SK-N-SH (cell line): ENCODE measurements at regions not wholly inside any gene's neighbourhood (a gene's known extent, or its start where the extent isn't known, plus 50 kb on each side); places are given as distances from the start of the nearest gene placed in this dataset.

Experiments
- CTCF ChIA-PET: fragments of 300-600, 350-600 bp; formaldehyde crosslinking; extraction: SDS; loops from one replicate; lab custom pipeline; 2021; lab: Yijun Ruan, JAX
- POLR2A ChIA-PET: fragments of 350-600 bp; sonication (Branson Sonifier 250); formaldehyde crosslinking; extraction: SDS; loops from one replicate; lab custom pipeline; 2020; ENCODE audit warnings: antibody characterized with exemption, inconsistent platforms; lab: Yijun Ruan, JAX
- DNase-seq: peaks from one replicate; pipeline ENCODE4 v3.0.0; 2012
- H2AFZ ChIP-seq: fragments of 200-600 bp; sonication (generic); 2 replicates; pipeline ENCODE4 v1.8.1; 2016; ENCODE audit warnings: antibody characterized with exemption, mild to moderate bottlenecking, low read depth
- H3F3A ChIP-seq: fragments of 200-600 bp; sonication (generic); replicated peaks from 2 replicates; pipeline ENCODE3; 2016; ENCODE audit warnings: antibody characterized with exemption, mild to moderate bottlenecking; ENCODE audit not compliant: insufficient read depth
- H3K27ac ChIP-seq, 2 experiments: fragments of 200-500 bp in 1 of 2; fragments of 200-600 bp in 1 of 2; sonication (Bioruptor generic) in 1 of 2; sonication (generic), shearing (Covaris generic) in 1 of 2; 2 replicates each; pipeline versions ENCODE4 v1.5.1 to v1.6.1; 2014 to 2016; ENCODE audit warnings: low read depth in 2 of 2, inconsistent platforms in 1 of 2, low read length in 1 of 2, mild to moderate bottlenecking in 1 of 2, mixed read lengths in 1 of 2
- H3K27me3 ChIP-seq: fragments of 200-600 bp; sonication (generic), shearing (Covaris generic); 2 replicates; pipeline ENCODE4 v1.6.1; 2016; ENCODE audit warnings: mixed run types; ENCODE audit not compliant: insufficient read depth
- H3K36me3 ChIP-seq, 2 experiments: fragments of 200-500 bp in 1 of 2; fragments of 200-600 bp in 1 of 2; sonication (Bioruptor generic) in 1 of 2; sonication (generic) in 1 of 2; replicated peaks in 1 of 2; 2 replicates each; pipeline versions ENCODE3 to v1.5.1; 2014 to 2016; ENCODE audit warnings: low read length in 1 of 2, mild to moderate bottlenecking in 1 of 2; ENCODE audit not compliant: insufficient read depth in 2 of 2, control insufficient read depth in 1 of 2
- H3K4me1 ChIP-seq, 2 experiments: fragments of 200-500 bp in 1 of 2; fragments of 200-600 bp in 1 of 2; sonication (Bioruptor generic) in 1 of 2; sonication (generic), shearing (Covaris generic) in 1 of 2; 2 replicates each; pipeline versions ENCODE4 v1.5.1 to v1.6.1; 2014 to 2016; ENCODE audit warnings: low read depth in 1 of 2, low read length in 1 of 2, mixed run types in 1 of 2; ENCODE audit not compliant: insufficient read depth in 2 of 2, control insufficient read depth in 1 of 2
- H3K4me2 ChIP-seq: fragments of 200-600 bp; sonication (generic), shearing (Covaris generic); 2 replicates; pipeline ENCODE4 v1.6.1; 2017; ENCODE audit warnings: mixed run types
- H3K4me3 ChIP-seq, 2 experiments: fragments of 200-500 bp in 1 of 2; fragments of 200-600 bp in 1 of 2; sonication (Bioruptor generic) in 1 of 2; sonication (generic), shearing (Covaris generic) in 1 of 2; 2 replicates each; pipeline versions ENCODE4 v1.5.1 to v1.8.1; 2014 to 2016; ENCODE audit warnings: low read depth in 2 of 2, inconsistent platforms in 1 of 2, low read length in 1 of 2, mild to moderate bottlenecking in 1 of 2, mixed read lengths in 1 of 2, moderate library complexity in 1 of 2
- H3K79me2 ChIP-seq: fragments of 200-600 bp; sonication (generic); 2 replicates; pipeline ENCODE4 v1.8.1; 2017; ENCODE audit warnings: mild to moderate bottlenecking; ENCODE audit not compliant: insufficient read depth
- H3K9ac ChIP-seq: fragments of 200-600 bp; sonication (generic); 2 replicates; pipeline ENCODE4 v1.6.1; 2017; ENCODE audit warnings: mixed run types
- H3K9me2 ChIP-seq: fragments of 200-600 bp; sonication (generic); 2 replicates; pipeline ENCODE4 v1.6.1; 2017; ENCODE audit warnings: mixed run types
- H3K9me3 ChIP-seq: fragments of 200-600 bp; sonication (generic); 2 replicates; pipeline ENCODE4 v1.6.1; 2017; ENCODE audit warnings: mixed run types, mild to moderate bottlenecking, moderate library complexity
- H4K20me1 ChIP-seq: fragments of 200-600 bp; sonication (generic); 2 replicates; pipeline ENCODE4 v1.6.1; 2017; ENCODE audit warnings: mild to moderate bottlenecking, mixed run types; ENCODE audit not compliant: insufficient read depth
- CHD2 ChIP-seq: fragments of 150-350 bp; IDR thresholded peaks from 2 replicates; pipeline ENCODE4 v1.6.1; 2018; ENCODE audit warnings: low read length; ENCODE audit not compliant: partially characterized antibody
- GABPA ChIP-seq: IDR thresholded peaks from 2 replicates; pipeline ENCODE4 v1.4.0; 2012; ENCODE audit warnings: low read depth, mild to moderate bottlenecking
- MEF2A ChIP-seq: IDR thresholded peaks from 2 replicates; pipeline ENCODE4 v1.4.0; 2012; ENCODE audit warnings: low read depth, borderline replicate concordance
- NFIC ChIP-seq: IDR thresholded peaks from 2 replicates; pipeline ENCODE4 v1.4.0; 2012; ENCODE audit warnings: borderline replicate concordance
- NRF1 ChIP-seq: IDR thresholded peaks from 2 replicates; pipeline ENCODE4 v1.6.1; 2012; ENCODE audit warnings: low read depth, mild to moderate bottlenecking, low read length
- REST ChIP-seq: IDR thresholded peaks from 2 replicates; pipeline ENCODE4 v1.6.1; 2012; ENCODE audit warnings: mild to moderate bottlenecking, low read depth, low read length, moderate library complexity
- SIN3A ChIP-seq: IDR thresholded peaks from 2 replicates; pipeline ENCODE4 v1.6.1; 2012; ENCODE audit warnings: low read depth, mild to moderate bottlenecking, low read length, moderate library complexity, borderline replicate concordance
- TEAD4 ChIP-seq: IDR thresholded peaks from 2 replicates; pipeline ENCODE4 v1.4.0; 2012; ENCODE audit warnings: mild to moderate bottlenecking, borderline replicate concordance; ENCODE audit not compliant: insufficient read depth
- WGBS: methylation state at CpG from one replicate; pipeline ENCODE4 v1.1.6; 2017; ENCODE audit warnings: low lambda C conversion rate; 5-methylcytosine and 5-hydroxymethylcytosine counted together

- TF ChIP-seq REST (no peak), CHD2 (no peak), TEAD4 (no peak)
Observed at GRCh38 chr4:140211161-140211560, 57.2 kb upstream of the MAML3 start (continued).

- WGBS: 52% methylated on average over 1 of the region's 1 CpG
Observed at GRCh38 chr4:140208921-140209320, 54.9 kb upstream of the MAML3 start.

More at GRCh38 chr4:140208921-140209320, 54.9 kb upstream of the MAML3 start:
- H4K20me1 ChIP-seq: no peaks in the 10 kb centered on the region
- H3K36me3 ChIP-seq: no peaks in the 10 kb centered on the region
- no peaks in the 10 kb centered on the region for H3F3A ChIP-seq
- H3K4me2 ChIP-seq: no peak overlapping the region
- no peak overlapping the region for H3K27ac ChIP-seq
- ChIA-PET POLR2A (no interaction called here), CTCF (no interaction called here)
- TF ChIP-seq NFIC (no peak), GABPA (no peak), MEF2A (no peak), NRF1 (no peak), SIN3A (no peak), REST (no peak)
- H3K79me2 ChIP-seq: no peaks in the 10 kb centered on the region
- DNase-seq: no peak
- no peak overlapping the region for H3K4me3 ChIP-seq
- H3K4me1 ChIP-seq: 0 out of 4 replicates have a peak, but pooled peaks cover 0 to 6% of the 10 kb centered on the region in 2 experiments
- H3K9me2 ChIP-seq: no peaks in the 10 kb centered on the region
- no peaks in the 10 kb centered on the region for H3K27me3 ChIP-seq
- H3K9me3 ChIP-seq: no peaks in the 10 kb centered on the region
- no peak overlapping the region for H2AFZ ChIP-seq
- H3K9ac ChIP-seq: no peak overlapping the region
